H1 (cell line): ENCODE measurements at regions not wholly inside any gene's neighbourhood (a gene's known extent, or its start where the extent isn't known, plus 50 kb on each side); places are given as distances from the start of the nearest gene placed in this dataset.

ENCODE experiments used
- CTCF ChIA-PET: fragments of 300-600 bp; sonication (Branson Sonifier 250); formaldehyde crosslinking; loops from one replicate; lab custom pipeline; 2021; ENCODE audit not compliant: partially characterized antibody; lab: Charles Lee
- POLR2A ChIA-PET: fragments of 300-600 bp; sonication (Branson Sonifier 250); formaldehyde crosslinking; loops from one replicate; lab custom pipeline; 2021; ENCODE audit warnings: inconsistent platforms; ENCODE audit not compliant: partially characterized antibody; lab: Charles Lee
- DNase-seq, 2 experiments: peaks; one replicate each; pipeline versions ENCODE4 v3.0.0 to v3.0.0-alpha.2; 2010 to 2022; ENCODE audit warnings: low spot score in 2 of 2, low read depth in 1 of 2, mixed read lengths in 1 of 2
- FAIRE-seq: peaks from 2 replicates; lab custom pipeline; 2011; peaks lifted over from hg19 to GRCh38; lab: Jason Lieb, UNC
- H2AFZ ChIP-seq: 2 replicates; pipeline ENCODE4 v1.8.1; 2012; ENCODE audit warnings: low read length, inconsistent platforms
- H2AK5ac ChIP-seq: 2 replicates; pipeline ENCODE4 v1.6.1; 2013; ENCODE audit warnings: low read depth, low read length
- H2BK120ac ChIP-seq: replicated peaks from 2 replicates; pipeline ENCODE3; 2013; ENCODE audit warnings: low read depth, low read length, inconsistent platforms
- H2BK12ac ChIP-seq: 2 replicates; pipeline ENCODE4 v1.6.1; 2013; ENCODE audit warnings: low read depth, low read length
- H2BK15ac ChIP-seq: 2 replicates; pipeline ENCODE4 v1.6.1; 2013; ENCODE audit warnings: low read length
- H2BK20ac ChIP-seq: 2 replicates; pipeline ENCODE4 v1.6.1; 2013; ENCODE audit warnings: low read length
- H2BK5ac ChIP-seq: 2 replicates; pipeline ENCODE4 v1.6.1; 2013; ENCODE audit warnings: low read depth, low read length
- H3K14ac ChIP-seq: 2 replicates; pipeline ENCODE4 v1.6.1; 2013; ENCODE audit warnings: inconsistent platforms; ENCODE audit not compliant: insufficient read length
- H3K18ac ChIP-seq: 2 replicates; pipeline ENCODE4 v1.6.1; 2013; ENCODE audit warnings: low read length; ENCODE audit errors: extremely low read depth
- H3K23ac ChIP-seq: 2 replicates; pipeline ENCODE4 v1.6.1; 2013; ENCODE audit warnings: inconsistent platforms; ENCODE audit not compliant: insufficient read length
- H3K23me2 ChIP-seq: 2 replicates; pipeline ENCODE4 v1.6.1; 2013; ENCODE audit warnings: low read depth, low read length
- H3K27ac ChIP-seq: 2 replicates; pipeline ENCODE4 v1.6.1; 2011; ENCODE audit warnings: low read depth, low read length, inconsistent platforms
- H3K27me3 ChIP-seq, 4 experiments: replicated peaks in 1 of 4; 1 replicate in 1 of 4; 2 replicates in 3 of 4; pipeline versions ENCODE4 v1.6.1 to v1.8.1; 2011 to 2013; ENCODE audit warnings: low read length in 3 of 4, mild to moderate bottlenecking in 3 of 4, inconsistent platforms in 2 of 4, mixed read lengths in 2 of 4, moderate library complexity in 1 of 4; ENCODE audit not compliant: control insufficient read depth in 3 of 4, insufficient read depth in 3 of 4; ENCODE audit errors: extremely low read depth in 1 of 4
- H3K36me3 ChIP-seq, 4 experiments: 2 replicates each; pipeline versions ENCODE4 v1.6.1 to v1.8.1; 2011 to 2013; ENCODE audit warnings: mild to moderate bottlenecking in 4 of 4, low read length in 3 of 4, moderate library complexity in 2 of 4, control low read depth in 1 of 4, inconsistent platforms in 1 of 4; ENCODE audit not compliant: insufficient read depth in 4 of 4, control insufficient read depth in 2 of 4
- H3K4ac ChIP-seq: replicated peaks from 2 replicates; pipeline ENCODE3; 2013; ENCODE audit warnings: low read length, low read depth, mixed read lengths, inconsistent platforms; ENCODE audit not compliant: insufficient read length
- H3K4me1 ChIP-seq, 4 experiments: replicated peaks in 1 of 4; 1 replicate in 1 of 4; 2 replicates in 3 of 4; pipeline versions ENCODE4 v1.6.1 to v1.8.1; 2011 to 2013; ENCODE audit warnings: low read length in 3 of 4, inconsistent platforms in 2 of 4, mixed read lengths in 1 of 4; ENCODE audit not compliant: insufficient read depth in 4 of 4, control insufficient read depth in 3 of 4
- H3K4me2 ChIP-seq, 2 experiments: 2 replicates each; pipeline versions ENCODE4 v1.6.1 to v1.8.1; 2011 to 2013; ENCODE audit warnings: low read depth in 2 of 2, low read length in 2 of 2, control low read depth in 1 of 2, inconsistent platforms in 1 of 2, mild to moderate bottlenecking in 1 of 2; ENCODE audit not compliant: insufficient read depth in 1 of 2
- H3K4me3 ChIP-seq, 4 experiments: fragments of 200-600, 300-600 bp in 1 of 4; sonication (generic), shearing (Covaris generic), sonication (Bioruptor Twin) in 1 of 4; 2 replicates each; pipeline versions ENCODE4 v1.5.1 to v1.8.1; 2011 to 2016; ENCODE audit warnings: low read length in 4 of 4, low read depth in 3 of 4, control low read depth in 2 of 4, inconsistent platforms in 2 of 4, mild to moderate bottlenecking in 2 of 4, mixed read lengths in 1 of 4, moderate library complexity in 1 of 4; ENCODE audit not compliant: insufficient read depth in 2 of 4; ENCODE audit errors: extremely low read depth in 1 of 4
- H3K56ac ChIP-seq: replicated peaks from 2 replicates; pipeline ENCODE3; 2013; ENCODE audit warnings: low read depth, mild to moderate bottlenecking, mixed read lengths, low read length, inconsistent platforms; ENCODE audit not compliant: insufficient read length
- H3K79me1 ChIP-seq: 2 replicates; pipeline ENCODE4 v1.6.1; 2013; ENCODE audit warnings: low read depth, low read length, control low read depth
- H3K79me2 ChIP-seq, 2 experiments: 2 replicates each; pipeline versions ENCODE4 v1.6.1 to v1.8.1; 2012 to 2013; ENCODE audit warnings: low read length in 2 of 2, mild to moderate bottlenecking in 2 of 2, inconsistent platforms in 1 of 2; ENCODE audit not compliant: insufficient read depth in 2 of 2, control insufficient read depth in 1 of 2
- H3K9ac ChIP-seq, 4 experiments: replicated peaks in 1 of 4; 1 replicate in 1 of 4; 2 replicates in 3 of 4; pipeline versions ENCODE4 v1.6.1 to v1.8.1; 2011 to 2013; ENCODE audit warnings: low read depth in 3 of 4, low read length in 3 of 4, control low read depth in 2 of 4, mild to moderate bottlenecking in 2 of 4, moderate library complexity in 2 of 4, inconsistent platforms in 1 of 4; ENCODE audit errors: extremely low read depth in 1 of 4
- H3K9me3 ChIP-seq, 2 experiments: 2 replicates each; pipeline versions ENCODE4 v1.6.1 to v1.8.1; 2012 to 2013; ENCODE audit warnings: mild to moderate bottlenecking in 2 of 2, moderate library complexity in 2 of 2, control low read depth in 1 of 2, inconsistent platforms in 1 of 2, low read depth in 1 of 2, low read length in 1 of 2, mixed read lengths in 1 of 2; ENCODE audit not compliant: insufficient read depth in 2 of 2
- H4K20me1 ChIP-seq, 2 experiments: replicated peaks in 1 of 2; 2 replicates each; pipeline versions ENCODE3 to v1.8.1; 2011 to 2013; ENCODE audit warnings: inconsistent platforms in 2 of 2, low read length in 2 of 2, mild to moderate bottlenecking in 1 of 2; ENCODE audit not compliant: insufficient read depth in 2 of 2, control insufficient read depth in 1 of 2
- H4K5ac ChIP-seq: 2 replicates; pipeline ENCODE4 v1.6.1; 2013; ENCODE audit warnings: low read length, low read depth, mixed read lengths, inconsistent platforms; ENCODE audit not compliant: insufficient read length
- H4K8ac ChIP-seq: 2 replicates; pipeline ENCODE4 v1.8.0; 2013; ENCODE audit warnings: mild to moderate bottlenecking, moderate library complexity, low read length, inconsistent platforms; ENCODE audit not compliant: insufficient read depth; ENCODE audit errors: extremely low read depth
- H4K91ac ChIP-seq: replicated peaks from 2 replicates; pipeline ENCODE3; 2013; ENCODE audit warnings: low read length, mixed read lengths, inconsistent platforms; ENCODE audit not compliant: insufficient read length
- CHD2 ChIP-seq: IDR thresholded peaks from 2 replicates; pipeline ENCODE4 v1.6.1; 2012; ENCODE audit warnings: low read length, improper control_type of control experiment
- RNF2 ChIP-seq: fragments of 200-900, 300-1000 bp; sonication (generic); IDR thresholded peaks from 2 replicates; pipeline ENCODE4 v1.7.1; 2016; ENCODE audit warnings: borderline replicate concordance, low read depth, mild to moderate bottlenecking, antibody characterized with exemption, low read length; ENCODE audit not compliant: poor library complexity, severe bottlenecking; ENCODE audit errors: missing control alignments
- WGBS, 2 experiments: shearing (Covaris generic) in 1 of 2; methylation state at CpG; one replicate each; pipeline versions ENCODE4 v1.1.6 to v1.1.7; 2013 to 2015; ENCODE audit warnings: low lambda C conversion rate in 2 of 2, mixed read lengths in 2 of 2, inconsistent platforms in 1 of 2, low coverage in 1 of 2, missing lambda C conversion rate in 1 of 2; ENCODE audit not compliant: insufficient replicate concordance in 2 of 2, insufficient coverage in 1 of 2, insufficient read length in 1 of 2; ENCODE audit errors: extremely low coverage in 1 of 2, missing lambda C conversion rate in 1 of 2; 5-methylcytosine and 5-hydroxymethylcytosine counted together

GRCh38 chr13:107799001-107799400 lies 416.3 kb downstream of the LIG4 start:
- no peak overlapping the region for H3K4ac ChIP-seq
- no peaks in the 10 kb centered on the region; a peak in 1 of 4 replicates for H3K79me2 ChIP-seq
- no peak overlapping the region for H2AFZ ChIP-seq
- no peak overlapping the region for H3K18ac ChIP-seq
- POLR2A ChIA-PET, result no interaction called here
- no peak overlapping the region for H2BK15ac ChIP-seq
- 66% methylated on average over 5 of the region's 5 CpGs; no CpG with 5 or more reads in 1 of the 2 experiments for WGBS, 2 experiments
- no peak overlapping the region for H4K8ac ChIP-seq
- H3K79me1 ChIP-seq, result no peaks in the 10 kb centered on the region
- no peaks in the 10 kb centered on the region for H3K36me3 ChIP-seq
- no peaks in the 10 kb centered on the region for H3K27me3 ChIP-seq
- H2BK20ac ChIP-seq, result no peak overlapping the region
- no peaks in the 10 kb centered on the region for H3K9me3 ChIP-seq
- no peak overlapping the region for H4K91ac ChIP-seq
- H3K4me1 ChIP-seq, result peaks cover 0 to 3% (median 2%) of the 10 kb centered on the region in 4 experiments; a peak in 5 of 7 replicates
- no peak overlapping the region for H3K23ac ChIP-seq
- no peak overlapping the region for H3K4me3 ChIP-seq
- TF ChIP-seq CHD2, result no peak
- no peak for TF ChIP-seq RNF2
- TF ChIP-seq, all 59 proteins: peak for 0
- no peak overlapping the region for H4K5ac ChIP-seq
- FAIRE-seq, result no peak
- H3K23me2 ChIP-seq, result no peaks in the 10 kb centered on the region
- H3K4me2 ChIP-seq, result no peak overlapping the region
- CTCF ChIA-PET, result no interaction called here
- no peak overlapping the region for H3K14ac ChIP-seq
- no peak overlapping the region for H2BK5ac ChIP-seq
- no peak overlapping the region for H3K9ac ChIP-seq
- no peaks in the 10 kb centered on the region for H4K20me1 ChIP-seq
- H2BK12ac ChIP-seq, result no peak overlapping the region
- no peak overlapping the region for H3K56ac ChIP-seq
- no peak overlapping the region for H3K27ac ChIP-seq
- H2BK120ac ChIP-seq, result no peak overlapping the region
- no peak for DNase-seq
- H2AK5ac ChIP-seq, result no peak overlapping the region
